ENCODE measurements at regions not wholly inside any gene's neighbourhood (a gene's known extent, or its start where the extent isn't known, plus 50 kb on each side); places are given as distances from the start of the nearest gene placed in this dataset.

DNA sequence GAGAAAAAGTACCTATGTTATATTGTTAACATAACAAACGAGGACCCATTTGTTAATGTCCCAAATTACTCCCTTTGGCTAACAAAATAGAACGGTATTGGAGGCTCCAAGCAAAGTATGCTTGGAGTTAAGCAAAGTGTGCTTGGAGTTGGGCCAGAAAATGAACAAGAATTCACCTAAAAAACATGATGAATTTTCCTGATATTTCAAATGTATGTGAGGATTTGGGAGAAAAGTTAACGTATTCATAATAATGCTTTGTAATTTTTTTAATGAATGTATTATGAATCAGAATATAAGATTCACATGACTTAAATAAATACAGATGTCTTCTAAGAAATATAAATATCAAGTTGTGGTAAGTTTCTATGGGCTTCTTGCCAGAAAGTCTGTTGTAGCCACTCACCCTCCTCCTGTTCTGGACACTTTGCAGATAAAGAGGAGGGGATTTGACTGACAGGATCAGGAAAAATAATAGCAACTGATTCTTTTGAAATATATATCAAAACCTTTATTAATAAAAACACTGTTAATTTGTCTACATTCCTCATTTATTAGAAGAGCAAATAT is 423.7 kb upstream of the MMADHC start:
- no peaks in the 10 kb centered on the region for H3K4me1 Mint-ChIP-seq (ENCODE audit: low read depth)
- H3K9me3 Mint-ChIP-seq, result no peaks in the 10 kb centered on the region
- H3K27me3 Mint-ChIP-seq (ENCODE audit: low read depth), result no peaks in the 10 kb centered on the region
- no peak overlapping the region for H3K27ac Mint-ChIP-seq
- no peaks in the 10 kb centered on the region for H3K36me3 Mint-ChIP-seq (ENCODE audit: low read depth)
- no peak for DNase-seq (ENCODE audit: low spot score)
- no peak overlapping the region for H3K4me3 Mint-ChIP-seq

- Mint-ChIP-seq H3K27ac (no peak overlapping the region), H3K4me3 (no peak overlapping the region), H3K9me3 (no peaks in the 10 kb centered on the region), H3K27me3 (ENCODE audit: low read depth) (no peaks in the 10 kb centered on the region), H3K36me3 (ENCODE audit: low read depth) (no peaks in the 10 kb centered on the region), H3K4me1 (ENCODE audit: low read depth) (no peaks in the 10 kb centered on the region)
- no peak for DNase-seq (ENCODE audit: low spot score)
Observed at GRCh38 chr2:150008901-150009300, 421.3 kb upstream of the MMADHC start.

DNA sequence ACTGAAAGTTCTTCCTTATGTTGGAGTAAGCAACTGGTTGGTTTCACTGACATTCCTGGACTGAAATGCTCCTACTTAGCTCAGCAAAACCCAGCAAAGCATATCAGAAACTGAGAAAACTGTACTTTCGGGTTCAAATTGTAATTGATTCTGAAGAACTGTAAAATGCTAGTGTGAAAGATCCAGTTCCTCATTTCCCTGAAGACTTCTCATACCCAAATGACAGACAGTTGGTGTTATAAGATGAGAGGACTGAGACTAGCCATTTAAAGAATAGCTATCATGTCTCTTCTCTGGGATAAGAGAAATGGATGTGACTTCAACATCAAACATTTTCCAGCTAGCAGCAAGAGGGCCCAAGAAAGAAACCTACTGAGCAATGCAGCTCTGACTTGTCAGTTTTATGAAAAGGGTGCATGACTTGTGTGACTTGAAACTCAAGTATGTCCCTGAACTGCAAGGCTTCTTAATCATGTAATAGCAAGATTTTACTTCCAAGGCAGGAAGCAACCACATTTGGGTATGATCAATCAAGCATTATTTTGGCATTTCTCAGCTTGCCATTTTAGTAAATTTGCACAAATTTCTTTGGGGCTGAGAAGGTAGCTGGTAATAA is 420.3 kb upstream of the MMADHC start:
- H3K27ac Mint-ChIP-seq, result no peak overlapping the region
- H3K4me1 Mint-ChIP-seq (ENCODE audit: low read depth), result no peaks in the 10 kb centered on the region
- no peaks in the 10 kb centered on the region for H3K9me3 Mint-ChIP-seq
- no peak overlapping the region for H3K4me3 Mint-ChIP-seq
- no peak for DNase-seq (ENCODE audit: low spot score)
- H3K27me3 Mint-ChIP-seq (ENCODE audit: low read depth), result no peaks in the 10 kb centered on the region
- no peaks in the 10 kb centered on the region for H3K36me3 Mint-ChIP-seq (ENCODE audit: low read depth)

DNA sequence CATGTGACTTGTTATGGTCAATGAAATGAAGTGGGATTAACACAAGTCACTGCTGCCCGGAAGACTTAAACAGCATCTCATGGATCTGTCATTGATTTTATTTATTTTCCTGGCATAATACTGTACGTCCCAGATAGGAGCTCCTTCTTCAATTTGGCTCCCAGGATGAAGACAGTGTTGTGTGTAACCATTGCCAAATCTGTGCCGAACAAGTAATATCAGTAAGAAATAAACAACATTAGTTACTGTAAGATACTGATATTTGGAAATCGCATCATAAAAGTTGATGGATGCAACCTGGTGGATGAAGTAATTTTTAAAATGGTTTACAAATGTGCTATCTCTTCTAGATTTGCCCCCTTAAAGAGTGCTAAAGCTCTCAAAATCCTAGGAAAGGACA is 419.0 kb upstream of the MMADHC start:
- H3K36me3 Mint-ChIP-seq (ENCODE audit: low read depth), result no peaks in the 10 kb centered on the region
- no peak overlapping the region for H3K4me3 Mint-ChIP-seq

GRCh38 chr2:150003544-150003943 is 416.0 kb upstream of the MMADHC start:
- Mint-ChIP-seq H3K4me1 (ENCODE audit: low read depth) (no peaks in the 10 kb centered on the region), H3K36me3 (ENCODE audit: low read depth) (no peaks in the 10 kb centered on the region), H3K9me3 (no peaks in the 10 kb centered on the region), H3K4me3 (no peak overlapping the region), H3K27ac (no peak overlapping the region), H3K27me3 (ENCODE audit: low read depth) (no peaks in the 10 kb centered on the region)
- DNase-seq (ENCODE audit: low spot score), result no peak

More for the DNA sequence above, 419.0 kb upstream of the MMADHC start:
- Mint-ChIP-seq H3K4me1 (ENCODE audit: low read depth) (no peaks in the 10 kb centered on the region), H3K9me3 (no peaks in the 10 kb centered on the region), H3K27ac (no peak overlapping the region), H3K27me3 (ENCODE audit: low read depth) (no peaks in the 10 kb centered on the region)
- DNase-seq (ENCODE audit: low spot score), result no peak

DNA sequence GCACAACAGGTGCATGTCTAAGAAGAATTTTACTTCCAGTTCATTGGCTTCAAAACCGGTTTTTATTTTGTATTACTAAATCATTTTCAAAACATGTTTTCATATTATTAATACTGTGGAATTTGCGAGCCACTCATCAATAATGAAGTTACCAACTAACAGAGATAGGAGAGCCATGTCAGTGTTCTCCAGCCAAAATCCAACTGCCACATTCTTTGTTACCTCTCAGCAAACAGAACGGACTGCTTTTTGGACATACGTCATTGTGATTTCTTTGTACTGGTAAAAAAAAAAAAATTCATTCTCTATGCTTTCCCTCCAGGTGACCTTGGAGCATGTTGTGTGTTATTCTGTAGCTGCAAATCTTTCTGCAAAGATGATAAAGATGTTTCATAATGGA is 414.2 kb upstream of the MMADHC start:
- no peaks in the 10 kb centered on the region for H3K36me3 Mint-ChIP-seq (ENCODE audit: low read depth)
- H3K27me3 Mint-ChIP-seq (ENCODE audit: low read depth), result no peaks in the 10 kb centered on the region
- no peak overlapping the region for H3K4me3 Mint-ChIP-seq
- no peak overlapping the region for H3K27ac Mint-ChIP-seq
- DNase-seq (ENCODE audit: low spot score), result no peak
- H3K9me3 Mint-ChIP-seq, result no peaks in the 10 kb centered on the region
- no peaks in the 10 kb centered on the region for H3K4me1 Mint-ChIP-seq (ENCODE audit: low read depth)

DNA sequence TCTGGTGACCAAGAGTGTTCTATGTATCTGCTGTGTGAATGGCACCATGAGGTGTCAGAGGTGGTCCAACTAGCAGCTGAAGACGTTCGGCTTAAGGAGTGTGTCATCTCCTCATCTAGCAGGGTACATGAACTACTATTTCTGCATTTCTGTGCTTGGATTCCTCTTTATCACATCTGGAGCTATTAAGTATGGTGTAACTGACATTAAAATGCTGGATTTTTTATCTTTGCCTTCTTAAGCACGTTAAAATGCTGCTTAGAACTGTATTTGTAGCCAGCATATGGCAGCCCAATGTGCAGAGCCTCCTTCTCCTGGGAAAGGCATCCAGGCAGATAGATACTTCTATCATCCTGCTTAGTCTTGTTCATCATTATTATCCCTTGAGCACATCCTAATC is 409.3 kb upstream of the MMADHC start:
- Mint-ChIP-seq H3K36me3 (ENCODE audit: low read depth) (no peaks in the 10 kb centered on the region), H3K27me3 (ENCODE audit: low read depth) (no peaks in the 10 kb centered on the region), H3K4me1 (ENCODE audit: low read depth) (no peaks in the 10 kb centered on the region), H3K9me3 (no peaks in the 10 kb centered on the region), H3K27ac (no peak overlapping the region), H3K4me3 (no peak overlapping the region)
- DNase-seq (ENCODE audit: low spot score), result no peak

GRCh38 chr2:149994057-149994728 is 406.6 kb upstream of the MMADHC start:
- DNase-seq (ENCODE audit: low spot score), result no peak
- no peak overlapping the region for H3K27ac Mint-ChIP-seq
- no peaks in the 10 kb centered on the region for H3K27me3 Mint-ChIP-seq (ENCODE audit: low read depth)
- no peaks in the 10 kb centered on the region for H3K9me3 Mint-ChIP-seq
- H3K36me3 Mint-ChIP-seq (ENCODE audit: low read depth), result no peaks in the 10 kb centered on the region
- H3K4me3 Mint-ChIP-seq, result no peak overlapping the region
- no peaks in the 10 kb centered on the region for H3K4me1 Mint-ChIP-seq (ENCODE audit: low read depth)

DNA sequence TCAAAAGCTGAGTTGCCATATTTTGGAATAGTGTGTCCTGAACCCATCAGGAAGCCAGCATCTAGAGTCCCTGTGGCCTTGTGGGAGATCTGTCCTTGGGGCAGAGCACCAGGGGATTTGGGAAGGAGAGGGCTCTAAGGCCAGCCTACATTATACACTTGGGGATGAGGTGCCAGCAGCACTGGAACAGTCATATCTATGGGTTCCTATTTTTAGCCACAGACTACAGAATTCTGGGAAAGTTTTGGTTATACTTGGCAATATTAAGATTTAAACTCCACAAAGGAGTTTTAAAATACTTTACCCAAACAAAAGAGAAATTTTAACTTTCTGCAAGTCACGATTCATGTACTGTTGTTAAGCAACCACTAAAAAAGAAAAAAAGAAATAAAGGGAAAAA is 405.7 kb upstream of the MMADHC start:
- DNase-seq (ENCODE audit: low spot score), result no peak
- no peaks in the 10 kb centered on the region for H3K36me3 Mint-ChIP-seq (ENCODE audit: low read depth)
- no peaks in the 10 kb centered on the region for H3K9me3 Mint-ChIP-seq
- H3K27me3 Mint-ChIP-seq (ENCODE audit: low read depth), result no peaks in the 10 kb centered on the region
- no peak overlapping the region for H3K27ac Mint-ChIP-seq
- no peaks in the 10 kb centered on the region for H3K4me1 Mint-ChIP-seq (ENCODE audit: low read depth)
- H3K4me3 Mint-ChIP-seq, result no peak overlapping the region

- H3K27me3 Mint-ChIP-seq (ENCODE audit: low read depth), result no peaks in the 10 kb centered on the region
- H3K36me3 Mint-ChIP-seq (ENCODE audit: low read depth), result no peaks in the 10 kb centered on the region
- no peaks in the 10 kb centered on the region for H3K9me3 Mint-ChIP-seq
- no peak overlapping the region for H3K27ac Mint-ChIP-seq
- no peak for DNase-seq (ENCODE audit: low spot score)
- no peaks in the 10 kb centered on the region for H3K4me1 Mint-ChIP-seq (ENCODE audit: low read depth)
- no peak overlapping the region for H3K4me3 Mint-ChIP-seq
Observed at GRCh38 chr2:149991576-149991975, 404.0 kb upstream of the MMADHC start.

DNA sequence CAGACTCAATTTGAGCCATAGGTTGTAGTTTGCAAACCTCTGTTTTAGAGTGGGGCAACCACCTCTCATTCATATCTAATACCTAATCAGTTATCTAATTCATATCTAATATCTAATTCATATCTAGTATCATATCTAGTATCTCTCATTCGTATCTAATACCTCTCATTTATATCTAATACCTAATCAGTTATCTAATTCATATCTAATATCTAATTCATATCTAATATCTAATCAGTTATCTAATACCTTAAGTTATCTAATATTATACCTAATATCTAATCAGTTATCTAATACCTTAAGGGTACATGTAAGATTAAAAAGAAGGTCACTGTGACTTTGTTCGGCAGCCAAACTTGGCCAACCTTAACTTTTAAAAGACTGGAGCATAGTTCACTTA is 403.4 kb upstream of the MMADHC start:
- Mint-ChIP-seq H3K9me3 (no peaks in the 10 kb centered on the region), H3K4me1 (ENCODE audit: low read depth) (no peaks in the 10 kb centered on the region), H3K4me3 (no peak overlapping the region), H3K27me3 (ENCODE audit: low read depth) (no peaks in the 10 kb centered on the region), H3K27ac (no peak overlapping the region), H3K36me3 (ENCODE audit: low read depth) (no peaks in the 10 kb centered on the region)
- no peak for DNase-seq (ENCODE audit: low spot score)

GRCh38 chr2:149989447-149990063 is 402.0 kb upstream of the MMADHC start:
- H3K27ac Mint-ChIP-seq, result no peak overlapping the region
- H3K36me3 Mint-ChIP-seq (ENCODE audit: low read depth), result no peaks in the 10 kb centered on the region
- H3K4me1 Mint-ChIP-seq (ENCODE audit: low read depth), result no peaks in the 10 kb centered on the region
- H3K9me3 Mint-ChIP-seq, result no peaks in the 10 kb centered on the region
- DNase-seq (ENCODE audit: low spot score), result no peak
- no peak overlapping the region for H3K4me3 Mint-ChIP-seq
- H3K27me3 Mint-ChIP-seq (ENCODE audit: low read depth), result no peaks in the 10 kb centered on the region

DNA sequence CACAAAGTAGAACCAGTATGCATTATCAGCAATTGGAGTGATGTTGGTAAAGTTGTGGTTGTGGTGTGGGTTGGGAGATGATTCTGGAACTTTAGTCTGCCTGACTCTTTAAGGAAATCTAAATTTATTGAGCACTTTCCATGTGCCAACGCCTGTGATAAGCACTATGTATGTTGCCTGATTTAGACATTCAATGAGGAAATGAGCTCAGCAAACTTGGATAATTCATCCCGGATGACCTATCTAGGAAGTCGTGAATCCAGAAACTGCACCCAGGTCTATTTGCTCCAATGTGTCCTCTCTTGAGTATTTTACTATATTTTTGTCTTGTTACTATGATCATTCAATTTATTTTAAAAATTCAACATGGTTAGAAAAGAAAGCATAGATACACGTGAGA is 400.8 kb upstream of the MMADHC start:
- H3K27ac Mint-ChIP-seq, result no peak overlapping the region
- no peak overlapping the region for H3K4me3 Mint-ChIP-seq
- no peaks in the 10 kb centered on the region for H3K36me3 Mint-ChIP-seq (ENCODE audit: low read depth)
- H3K4me1 Mint-ChIP-seq (ENCODE audit: low read depth), result no peaks in the 10 kb centered on the region
- H3K9me3 Mint-ChIP-seq, result no peaks in the 10 kb centered on the region
- no peak for DNase-seq (ENCODE audit: low spot score)
- no peaks in the 10 kb centered on the region for H3K27me3 Mint-ChIP-seq (ENCODE audit: low read depth)

DNA sequence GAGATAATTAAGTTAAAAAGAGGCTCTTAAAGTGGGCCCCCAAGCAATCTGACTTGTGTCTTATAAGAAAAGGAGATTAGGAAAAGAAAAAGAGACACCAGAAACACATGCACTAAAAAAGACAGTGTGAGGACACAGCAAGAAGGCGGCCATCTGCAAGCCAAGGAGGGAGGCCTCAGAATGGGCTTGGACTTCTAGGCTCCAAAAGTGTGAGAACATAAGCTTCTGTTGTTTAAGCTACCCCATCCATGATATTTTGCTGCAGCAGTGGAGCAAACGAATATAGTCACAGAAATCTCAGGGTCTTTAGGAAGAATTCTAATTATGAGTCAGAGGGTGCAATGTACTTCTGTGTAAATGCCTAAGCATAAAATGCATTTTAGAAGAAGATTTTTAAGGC is 399.3 kb upstream of the MMADHC start:
- H3K27me3 Mint-ChIP-seq (ENCODE audit: low read depth), result no peaks in the 10 kb centered on the region
- H3K4me1 Mint-ChIP-seq (ENCODE audit: low read depth), result no peaks in the 10 kb centered on the region

More for the DNA sequence above, 399.3 kb upstream of the MMADHC start:
- no peaks in the 10 kb centered on the region for H3K36me3 Mint-ChIP-seq (ENCODE audit: low read depth)
- H3K27ac Mint-ChIP-seq, result no peak overlapping the region
- DNase-seq (ENCODE audit: low spot score), result no peak
- H3K4me3 Mint-ChIP-seq, result no peak overlapping the region
- no peaks in the 10 kb centered on the region for H3K9me3 Mint-ChIP-seq
